GM23248 (cell line): ENCODE measurements at regions not wholly inside any gene's neighbourhood (a gene's known extent, or its start where the extent isn't known, plus 50 kb on each side); places are given as distances from the start of the nearest gene placed in this dataset.

Experiments used
- EZH2 ChIP-seq: fragments of 200-600 bp; sonication (generic); IDR thresholded peaks from 2 replicates; pipeline ENCODE4 v1.6.1; 2018; ENCODE audit warnings: antibody characterized with exemption, mild to moderate bottlenecking; ENCODE audit not compliant: insufficient read depth, poor library complexity, severe bottlenecking
- EZH2phosphoT487 ChIP-seq: fragments of 200-600 bp; sonication (generic); IDR thresholded peaks from 2 replicates; pipeline ENCODE4 v1.6.1; 2018; ENCODE audit warnings: antibody characterized with exemption, moderate library complexity, mild to moderate bottlenecking, low read depth; ENCODE audit not compliant: insufficient read depth

GRCh38 chr5:112560371-112560770, 141.3 kb upstream of the EPB41L4A start:
- TF ChIP-seq EZH2phosphoT487, result no peak
- TF ChIP-seq EZH2, result no peak
